MCF 10A (cell line): ENCODE measurements at regions not wholly inside any gene's neighbourhood (a gene's known extent, or its start where the extent isn't known, plus 50 kb on each side); places are given as distances from the start of the nearest gene placed in this dataset.
"Not testable (repeated sequence)": the region's sequence is repeated elsewhere in the genome, so short reads cannot be mapped to it uniquely, and the experiment has no call there.

Experiments used
- BruUV-seq: library from RNA; stranded (reverse); fragments of 400-500 nt; replicated peaks from 2 replicates; lab custom pipeline; 2021; lab: Mats Ljungman, UMichigan
- CTCF ChIA-PET: fragments of 300-600 bp; sonication (Branson Sonifier 250); formaldehyde crosslinking; extraction: SDS; loops from one replicate; lab custom pipeline; 2021; ENCODE audit warnings: antibody characterized with exemption, inconsistent platforms; lab: Yijun Ruan, JAX
- POLR2A ChIA-PET: fragments of 300-600, 350-650 bp; sonication (Branson Sonifier 250); formaldehyde crosslinking; extraction: SDS; loops from one replicate; lab custom pipeline; 2020; ENCODE audit warnings: antibody characterized with exemption, inconsistent platforms; lab: Yijun Ruan, JAX
- DNase-seq: peaks from one replicate; pipeline ENCODE4 v3.0.0-alpha.2; 2018; ENCODE audit not compliant: unreplicated experiment
- H3K27ac Mint-ChIP-seq: one replicate; pipeline ENCODE4 v1.8.0; 2022; ENCODE audit warnings: mild to moderate bottlenecking, low read depth, mixed read lengths; ENCODE audit not compliant: unreplicated experiment
- H3K27me3 Mint-ChIP-seq: one replicate; pipeline ENCODE4 v1.8.0; 2022; ENCODE audit warnings: mixed read lengths; ENCODE audit not compliant: insufficient read depth, unreplicated experiment
- H3K36me3 Mint-ChIP-seq: one replicate; pipeline ENCODE4 v1.8.0; 2022; ENCODE audit warnings: mild to moderate bottlenecking, moderate library complexity, mixed read lengths; ENCODE audit not compliant: insufficient read depth, unreplicated experiment
- H3K4me1 Mint-ChIP-seq: one replicate; pipeline ENCODE4 v1.8.0; 2022; ENCODE audit warnings: mixed read lengths; ENCODE audit not compliant: insufficient read depth, unreplicated experiment
- H3K4me3 Mint-ChIP-seq: one replicate; pipeline ENCODE4 v1.8.0; 2022; ENCODE audit warnings: mild to moderate bottlenecking, moderate library complexity, mixed read lengths; ENCODE audit not compliant: unreplicated experiment
- H3K9me3 Mint-ChIP-seq: one replicate; pipeline ENCODE4 v1.8.0; 2022; ENCODE audit warnings: mixed read lengths; ENCODE audit not compliant: unreplicated experiment
- intact Hi-C: fragments of 100-400 bp; cut with micrococcal nuclease; formaldehyde crosslinking; loops from 2 replicates; pipeline ENCODE4 v1.14.1; 2022
- TF ChIP-seq, protein P1 (sequence below): fragments of 200-600 bp; IDR thresholded peaks from one replicate; pipeline ENCODE4 v1.8.0; 2022; ENCODE audit warnings: antibody characterized with exemption, mild to moderate bottlenecking; ENCODE audit not compliant: unreplicated experiment

GRCh38 chr14:26289891-26290486 is 307.8 kb downstream of the NOVA1 start:
- no peak overlapping the region for H3K27ac Mint-ChIP-seq
- ChIA-PET CTCF (no interaction called here), POLR2A (no interaction called here)
- TF ChIP-seq, protein P1, sequence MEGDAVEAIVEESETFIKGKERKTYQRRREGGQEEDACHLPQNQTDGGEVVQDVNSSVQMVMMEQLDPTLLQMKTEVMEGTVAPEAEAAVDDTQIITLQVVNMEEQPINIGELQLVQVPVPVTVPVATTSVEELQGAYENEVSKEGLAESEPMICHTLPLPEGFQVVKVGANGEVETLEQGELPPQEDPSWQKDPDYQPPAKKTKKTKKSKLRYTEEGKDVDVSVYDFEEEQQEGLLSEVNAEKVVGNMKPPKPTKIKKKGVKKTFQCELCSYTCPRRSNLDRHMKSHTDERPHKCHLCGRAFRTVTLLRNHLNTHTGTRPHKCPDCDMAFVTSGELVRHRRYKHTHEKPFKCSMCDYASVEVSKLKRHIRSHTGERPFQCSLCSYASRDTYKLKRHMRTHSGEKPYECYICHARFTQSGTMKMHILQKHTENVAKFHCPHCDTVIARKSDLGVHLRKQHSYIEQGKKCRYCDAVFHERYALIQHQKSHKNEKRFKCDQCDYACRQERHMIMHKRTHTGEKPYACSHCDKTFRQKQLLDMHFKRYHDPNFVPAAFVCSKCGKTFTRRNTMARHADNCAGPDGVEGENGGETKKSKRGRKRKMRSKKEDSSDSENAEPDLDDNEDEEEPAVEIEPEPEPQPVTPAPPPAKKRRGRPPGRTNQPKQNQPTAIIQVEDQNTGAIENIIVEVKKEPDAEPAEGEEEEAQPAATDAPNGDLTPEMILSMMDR: no peak
- no peak for DNase-seq
- BruUV-seq: no TSS peak
- intact Hi-C loops: no loop called here
- no peaks in the 10 kb centered on the region for H3K27me3 Mint-ChIP-seq
- peaks cover 13% of the 10 kb centered on the region for H3K9me3 Mint-ChIP-seq
- H3K4me3 Mint-ChIP-seq: no peak overlapping the region
- H3K4me1 Mint-ChIP-seq: no peaks in the 10 kb centered on the region
- no peaks in the 10 kb centered on the region for H3K36me3 Mint-ChIP-seq

- Mint-ChIP-seq H3K27ac (no peak overlapping the region), H3K36me3 (no peaks in the 10 kb centered on the region), H3K4me3 (no peak overlapping the region), H3K27me3 (no peaks in the 10 kb centered on the region), H3K9me3 (peaks cover 5% of the 10 kb centered on the region), H3K4me1 (no peaks in the 10 kb centered on the region)
- CTCF ChIA-PET: interaction anchor here (0.7 kb wide), 1 partner anchor 218 kb away, joined by 3 read pairs; no protein-coding TSS in a partner anchor
- intact Hi-C loops: no loop called here
- POLR2A ChIA-PET: no interaction called here
- BruUV-seq: no TSS peak
- DNase-seq: no peak
- TF ChIP-seq, protein P1: no peak
These were observed 311.0 kb downstream of the NOVA1 start for GRCh38 chr14:26286913-26287205.

- ChIA-PET POLR2A (no interaction called here), CTCF (interaction anchor here (0.7 kb wide), 1 partner anchor 218 kb away, joined by 3 read pairs; no protein-coding TSS in a partner anchor)
- Mint-ChIP-seq H3K9me3 (no peaks in the 10 kb centered on the region), H3K27me3 (no peaks in the 10 kb centered on the region), H3K27ac (peak overlapping the region; percentile 42), H3K36me3 (no peaks in the 10 kb centered on the region), H3K4me1 (no peaks in the 10 kb centered on the region), H3K4me3 (no peak overlapping the region)
- intact Hi-C loops: no loop called here
- no peak for DNase-seq
- no TSS peak for BruUV-seq
- TF ChIP-seq, protein P1: no peak
These were observed 311.5 kb downstream of the NOVA1 start for GRCh38 chr14:26286081-26286912.

DNA sequence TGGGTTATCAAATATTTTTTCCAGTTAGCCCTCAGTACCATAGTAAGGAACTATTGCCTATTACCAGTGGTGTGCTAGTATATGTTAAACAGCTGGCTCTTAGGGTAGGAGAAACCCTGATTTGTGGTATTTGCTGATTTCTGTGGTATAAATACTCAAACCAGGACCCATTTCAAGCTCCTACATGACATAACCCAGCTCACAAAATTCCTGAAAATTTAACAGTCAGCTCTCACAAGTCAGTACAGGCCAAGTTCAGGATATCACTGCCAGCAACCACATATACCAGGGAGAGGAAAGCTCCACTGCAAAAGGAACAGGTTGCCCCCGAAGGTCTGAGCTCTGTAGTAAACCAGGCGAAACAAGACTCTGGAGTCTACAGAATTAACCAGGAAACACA is 315.3 kb downstream of the NOVA1 start:
- POLR2A ChIA-PET: interaction anchor here (0.6 kb wide), 1 partner anchor 54 kb away, joined by 3 read pairs; no protein-coding TSS in a partner anchor
- Mint-ChIP-seq H3K9me3 (no peaks in the 10 kb centered on the region), H3K4me1 (no peaks in the 10 kb centered on the region), H3K27ac (peak overlapping the region; percentile 28), H3K27me3 (no peaks in the 10 kb centered on the region), H3K36me3 (no peaks in the 10 kb centered on the region), H3K4me3 (no peak overlapping the region)
- DNase-seq: no peak
- TF ChIP-seq, protein P1: no peak
- CTCF ChIA-PET: interaction anchor here (0.6 to 0.7 kb wide), 2 partner anchors 121 to 1885 kb away, joined by 3 to 4 read pairs; no protein-coding TSS in a partner anchor
- intact Hi-C loops: no loop called here
- no TSS peak for BruUV-seq

DNA sequence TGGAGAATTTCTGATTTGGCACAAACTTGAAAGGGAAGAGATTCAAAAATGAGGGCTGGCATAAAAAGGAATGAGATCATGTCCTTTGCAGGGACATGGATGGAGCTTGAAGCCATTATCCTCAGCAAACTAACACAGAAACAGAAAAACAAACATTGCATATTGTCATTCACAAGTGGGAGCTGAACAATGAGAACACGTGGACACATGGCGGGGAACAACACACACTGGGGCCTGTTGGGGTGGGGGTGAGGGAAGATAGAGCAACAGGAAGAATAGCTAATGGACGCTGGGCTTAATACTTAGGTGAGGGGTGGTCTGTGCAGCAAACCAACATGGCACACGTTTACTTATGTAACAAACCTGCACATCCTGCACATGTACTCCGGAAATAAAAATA is 315.8 kb downstream of the NOVA1 start:
- H3K4me3 Mint-ChIP-seq, H3K9me3 Mint-ChIP-seq, H3K36me3 Mint-ChIP-seq, CTCF ChIA-PET, intact Hi-C loops, H3K27me3 Mint-ChIP-seq, BruUV-seq, DNase-seq, H3K4me1 Mint-ChIP-seq: not testable (repeated sequence)
- POLR2A ChIA-PET: interaction anchor here (0.6 kb wide), 1 partner anchor 53 kb away, joined by 3 read pairs; no protein-coding TSS in a partner anchor
- H3K27ac Mint-ChIP-seq: peak overlapping the region; percentile 28
